GM12878 (cell line): ENCODE measurements at regions not wholly inside any gene's neighbourhood (a gene's known extent, or its start where the extent isn't known, plus 50 kb on each side); places are given as distances from the start of the nearest gene placed in this dataset.

Experiments
- CHD2 ChIP-seq: IDR thresholded peaks from 2 replicates; pipeline ENCODE4 v1.6.1; 2011; ENCODE audit warnings: low read depth, low read length, improper control_type of control experiment, borderline replicate concordance
- CTCF ChIP-seq, 3 experiments: IDR thresholded peaks in 2 of 3; conservative IDR thresholded peaks in 1 of 3; 2 replicates each; pipeline ENCODE4 v1.5.1; 2011; ENCODE audit warnings: low read depth in 3 of 3, low read length in 3 of 3, mild to moderate bottlenecking in 3 of 3, control low read depth in 2 of 3, moderate library complexity in 2 of 3, inconsistent platforms in 1 of 3, mixed read lengths in 1 of 3; ENCODE audit not compliant: control insufficient read depth in 2 of 3, insufficient read depth in 1 of 3; ENCODE audit errors: extremely low read depth in 1 of 3
- TF ChIP-seq, protein P1 (sequence below): fragments of 450-650 bp; IDR thresholded peaks from 2 replicates; pipeline ENCODE4 v1.6.1; 2017; ENCODE audit warnings: mild to moderate bottlenecking, moderate library complexity

DNA sequence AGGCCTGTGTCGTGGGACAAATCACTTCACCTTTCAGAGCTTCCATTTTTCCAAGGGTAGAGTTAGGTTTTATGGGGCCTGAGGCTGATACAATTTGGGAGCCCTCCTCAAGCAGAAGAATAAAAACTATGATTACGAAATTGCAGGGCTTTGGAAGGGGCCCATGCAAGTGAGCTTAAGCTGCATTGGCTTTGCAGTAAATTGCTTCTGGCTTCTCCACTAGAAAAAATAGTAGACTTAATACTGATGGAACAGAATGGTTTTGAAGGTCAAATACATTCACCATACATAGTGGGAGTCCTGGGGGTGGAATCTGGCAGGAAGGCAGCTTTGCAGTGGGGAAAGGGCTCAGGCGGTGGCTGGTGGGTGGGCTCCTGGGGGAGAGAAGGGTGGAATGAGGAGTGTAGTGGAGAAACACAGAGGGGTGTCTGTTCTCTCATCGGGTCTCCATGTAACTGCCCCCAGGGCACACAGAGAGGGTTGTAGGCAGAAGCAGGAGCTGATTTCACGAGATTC is 55.9 kb upstream of the RNF24 start:
- TF ChIP-seq CTCF (IDR thresholded peaks at IDR 0.05 in 2 of 3, conservative IDR thresholded peaks at IDR 0.05 in 1 of 3; ENCODE audit: control insufficient read depth in 2 of 3, extremely low read depth in 1 of 3, insufficient read depth in 1 of 3, low read depth in 3 of 3, low read length in 3 of 3) (no peak), CHD2 (no peak)
- TF ChIP-seq, protein P1, sequence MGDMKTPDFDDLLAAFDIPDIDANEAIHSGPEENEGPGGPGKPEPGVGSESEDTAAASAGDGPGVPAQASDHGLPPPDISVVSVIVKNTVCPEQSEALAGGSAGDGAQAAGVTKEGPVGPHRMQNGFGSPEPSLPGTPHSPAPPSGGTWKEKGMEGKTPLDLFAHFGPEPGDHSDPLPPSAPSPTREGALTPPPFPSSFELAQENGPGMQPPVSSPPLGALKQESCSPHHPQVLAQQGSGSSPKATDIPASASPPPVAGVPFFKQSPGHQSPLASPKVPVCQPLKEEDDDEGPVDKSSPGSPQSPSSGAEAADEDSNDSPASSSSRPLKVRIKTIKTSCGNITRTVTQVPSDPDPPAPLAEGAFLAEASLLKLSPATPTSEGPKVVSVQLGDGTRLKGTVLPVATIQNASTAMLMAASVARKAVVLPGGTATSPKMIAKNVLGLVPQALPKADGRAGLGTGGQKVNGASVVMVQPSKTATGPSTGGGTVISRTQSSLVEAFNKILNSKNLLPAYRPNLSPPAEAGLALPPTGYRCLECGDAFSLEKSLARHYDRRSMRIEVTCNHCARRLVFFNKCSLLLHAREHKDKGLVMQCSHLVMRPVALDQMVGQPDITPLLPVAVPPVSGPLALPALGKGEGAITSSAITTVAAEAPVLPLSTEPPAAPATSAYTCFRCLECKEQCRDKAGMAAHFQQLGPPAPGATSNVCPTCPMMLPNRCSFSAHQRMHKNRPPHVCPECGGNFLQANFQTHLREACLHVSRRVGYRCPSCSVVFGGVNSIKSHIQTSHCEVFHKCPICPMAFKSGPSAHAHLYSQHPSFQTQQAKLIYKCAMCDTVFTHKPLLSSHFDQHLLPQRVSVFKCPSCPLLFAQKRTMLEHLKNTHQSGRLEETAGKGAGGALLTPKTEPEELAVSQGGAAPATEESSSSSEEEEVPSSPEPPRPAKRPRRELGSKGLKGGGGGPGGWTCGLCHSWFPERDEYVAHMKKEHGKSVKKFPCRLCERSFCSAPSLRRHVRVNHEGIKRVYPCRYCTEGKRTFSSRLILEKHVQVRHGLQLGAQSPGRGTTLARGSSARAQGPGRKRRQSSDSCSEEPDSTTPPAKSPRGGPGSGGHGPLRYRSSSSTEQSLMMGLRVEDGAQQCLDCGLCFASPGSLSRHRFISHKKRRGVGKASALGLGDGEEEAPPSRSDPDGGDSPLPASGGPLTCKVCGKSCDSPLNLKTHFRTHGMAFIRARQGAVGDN, result no peak
